Astrocyte of the cerebellum (primary cell): ENCODE measurements at regions not wholly inside any gene's neighbourhood (a gene's known extent, or its start where the extent isn't known, plus 50 kb on each side); places are given as distances from the start of the nearest gene placed in this dataset.
"Not testable (repeated sequence)": the region's sequence is repeated elsewhere in the genome, so short reads cannot be mapped to it uniquely, and the experiment has no call there.

Source experiments
- DNase-seq: peaks from one replicate; pipeline ENCODE4 v3.0.0-alpha.2; 2011; ENCODE audit warnings: low read depth
- H3K4me3 ChIP-seq: 2 replicates; pipeline ENCODE4 v1.5.1; 2011; ENCODE audit warnings: mild to moderate bottlenecking, low read depth, low read length, moderate library complexity
- in situ Hi-C: cut with HindIII; loops from 2 replicates; pipeline ENCODE4 v1.10.0; 2017; ENCODE audit warnings: low sequenced_read_pairs
- TF ChIP-seq, protein P1 (sequence below): IDR thresholded peaks from 2 replicates; pipeline ENCODE4 v1.5.1; 2012; ENCODE audit warnings: low read length, low read depth, moderate library complexity, mild to moderate bottlenecking; ENCODE audit errors: missing control alignments

DNA sequence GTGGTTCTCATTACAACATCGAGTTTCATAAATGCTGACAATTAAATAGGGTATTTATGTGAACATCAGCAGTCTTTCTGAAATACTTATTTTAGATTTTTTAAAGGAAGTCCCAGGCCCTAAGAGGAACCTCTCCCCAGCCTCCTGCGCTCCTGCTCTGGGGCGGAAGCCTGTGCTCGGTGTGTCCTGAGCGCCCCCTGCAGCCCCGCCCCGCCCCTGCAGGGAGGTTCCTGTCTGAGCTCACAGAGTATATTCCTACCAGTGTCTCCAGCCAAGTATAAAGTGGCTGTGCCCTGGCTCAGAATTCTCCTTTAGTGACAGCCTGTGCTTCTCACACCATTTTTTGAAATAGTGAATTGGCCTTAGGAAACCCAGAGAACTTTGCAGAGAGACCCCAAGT lies 567.9 kb downstream of the GOLGA6L6 start:
- H3K4me3 ChIP-seq, result no peak overlapping the region
- TF ChIP-seq, protein P1, sequence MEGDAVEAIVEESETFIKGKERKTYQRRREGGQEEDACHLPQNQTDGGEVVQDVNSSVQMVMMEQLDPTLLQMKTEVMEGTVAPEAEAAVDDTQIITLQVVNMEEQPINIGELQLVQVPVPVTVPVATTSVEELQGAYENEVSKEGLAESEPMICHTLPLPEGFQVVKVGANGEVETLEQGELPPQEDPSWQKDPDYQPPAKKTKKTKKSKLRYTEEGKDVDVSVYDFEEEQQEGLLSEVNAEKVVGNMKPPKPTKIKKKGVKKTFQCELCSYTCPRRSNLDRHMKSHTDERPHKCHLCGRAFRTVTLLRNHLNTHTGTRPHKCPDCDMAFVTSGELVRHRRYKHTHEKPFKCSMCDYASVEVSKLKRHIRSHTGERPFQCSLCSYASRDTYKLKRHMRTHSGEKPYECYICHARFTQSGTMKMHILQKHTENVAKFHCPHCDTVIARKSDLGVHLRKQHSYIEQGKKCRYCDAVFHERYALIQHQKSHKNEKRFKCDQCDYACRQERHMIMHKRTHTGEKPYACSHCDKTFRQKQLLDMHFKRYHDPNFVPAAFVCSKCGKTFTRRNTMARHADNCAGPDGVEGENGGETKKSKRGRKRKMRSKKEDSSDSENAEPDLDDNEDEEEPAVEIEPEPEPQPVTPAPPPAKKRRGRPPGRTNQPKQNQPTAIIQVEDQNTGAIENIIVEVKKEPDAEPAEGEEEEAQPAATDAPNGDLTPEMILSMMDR, result no peak
- no peak for DNase-seq
- in situ Hi-C loops, result no loop called here

DNA sequence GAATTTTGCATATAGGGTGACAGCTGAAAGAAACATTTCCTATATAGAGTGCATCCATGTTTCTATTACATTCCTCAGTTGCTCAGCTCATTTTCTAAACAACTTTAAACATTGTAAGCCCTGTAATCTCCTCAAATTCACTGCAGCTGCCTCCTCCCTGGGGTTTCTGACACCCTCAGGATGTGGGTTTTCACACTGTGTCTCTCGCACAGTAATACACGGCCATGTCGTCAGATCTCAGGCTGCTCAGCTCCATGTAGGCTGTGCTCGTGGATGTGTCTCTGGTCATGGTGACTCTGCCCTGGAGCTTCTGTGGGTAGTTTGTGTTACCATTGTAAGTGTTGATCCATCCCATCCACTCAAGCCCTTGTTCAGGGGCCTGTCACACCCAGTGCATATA lies 569.0 kb downstream of the GOLGA6L6 start:
- DNase-seq, H3K4me3 ChIP-seq, in situ Hi-C loops: not testable (repeated sequence)

DNA sequence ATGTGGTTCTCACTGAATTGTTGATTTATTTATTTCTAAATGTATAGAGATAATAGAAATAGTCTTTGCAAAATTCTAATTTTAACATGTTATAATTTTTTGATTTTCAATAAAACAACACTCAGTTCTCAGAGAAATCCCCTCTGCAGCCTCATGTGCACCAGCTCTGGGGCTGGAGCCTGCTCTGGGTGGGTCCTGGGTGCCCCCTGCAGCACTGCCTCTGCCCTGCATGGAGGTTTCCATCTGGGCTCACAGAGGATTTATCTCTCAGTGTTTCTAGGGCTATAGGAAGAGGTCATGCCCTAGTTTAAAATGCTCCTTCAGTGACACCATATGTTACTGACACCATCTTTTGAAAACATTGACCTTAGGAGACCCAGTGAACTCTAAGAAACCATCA lies 576.0 kb downstream of the GOLGA6L6 start:
- in situ Hi-C loops, DNase-seq, H3K4me3 ChIP-seq: not testable (repeated sequence)

- DNase-seq, in situ Hi-C loops, H3K4me3 ChIP-seq: not testable (repeated sequence)
These were observed 577.1 kb downstream of the GOLGA6L6 start for GRCh38 chr15:19964480-19964879.

DNA sequence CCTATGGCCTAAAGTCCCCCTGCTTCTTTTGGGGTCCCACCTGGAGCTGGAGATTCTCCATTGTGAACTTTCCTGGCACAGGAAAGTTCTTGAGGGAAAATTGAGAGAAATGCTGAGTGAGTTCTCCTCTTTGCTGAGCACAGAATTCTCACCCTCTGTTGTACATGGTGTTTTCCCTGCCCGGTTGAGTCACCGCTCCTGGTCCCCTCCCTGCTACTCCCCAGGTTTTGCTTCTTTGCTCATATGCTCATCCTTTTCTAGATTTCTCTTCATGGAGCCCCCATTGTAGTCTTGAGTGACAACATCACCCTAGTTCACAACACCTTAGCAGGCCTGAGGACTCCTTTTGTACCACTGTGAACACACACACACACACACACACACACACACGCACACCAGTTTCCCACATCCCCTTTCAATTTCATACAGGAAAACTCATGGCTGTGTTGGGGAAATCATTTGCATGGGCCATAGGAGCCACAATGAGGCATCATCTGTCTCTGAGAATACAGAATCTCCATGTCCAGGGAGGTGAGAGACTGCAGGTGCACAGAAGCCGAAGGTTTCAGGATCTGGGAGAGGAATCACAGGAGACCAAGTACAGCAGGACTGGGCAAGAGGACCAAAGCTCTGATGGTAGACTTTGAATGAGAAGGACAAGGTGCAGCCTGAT lies 585.3 kb downstream of the GOLGA6L6 start:
- in situ Hi-C loops, result no loop called here
- H3K4me3 ChIP-seq, result no peak overlapping the region
- no peak for DNase-seq
- TF ChIP-seq, protein P1, result no peak

- in situ Hi-C loops, result no loop called here
- no peak overlapping the region for H3K4me3 ChIP-seq
- TF ChIP-seq, protein P1, result no peak
- DNase-seq, result no peak
These were observed 597.2 kb downstream of the GOLGA6L6 start for GRCh38 chr15:19944261-19944888.

DNA sequence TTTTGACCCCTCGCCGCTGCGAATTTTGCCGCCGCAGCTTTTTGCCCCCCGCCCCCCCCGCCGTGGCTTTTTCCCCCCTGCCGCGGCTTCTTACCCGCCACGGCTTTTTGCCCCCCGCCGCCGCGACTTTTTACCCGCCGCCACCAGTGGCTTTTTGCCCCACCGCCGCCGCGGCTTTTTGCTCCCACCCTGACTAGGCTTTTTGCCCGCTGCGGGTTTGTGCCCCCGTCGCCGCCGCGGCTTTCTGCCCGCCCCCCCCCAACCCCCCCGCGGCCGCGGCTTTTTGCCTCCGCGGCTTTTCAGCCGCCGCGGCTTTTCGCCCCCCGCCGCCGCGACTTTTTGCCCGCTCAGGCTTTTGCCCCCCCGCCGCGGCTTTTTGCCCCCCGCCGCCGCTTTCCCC lies 598.1 kb downstream of the GOLGA6L6 start:
- no peak for DNase-seq
- H3K4me3 ChIP-seq, result no peak overlapping the region
- TF ChIP-seq, protein P1, result no peak
- in situ Hi-C loops, result no loop called here

- H3K4me3 ChIP-seq, DNase-seq, in situ Hi-C loops: not testable (repeated sequence)
These were observed 638.3 kb downstream of the GOLGA6L6 start for GRCh38 chr15:19903281-19903680.

DNA sequence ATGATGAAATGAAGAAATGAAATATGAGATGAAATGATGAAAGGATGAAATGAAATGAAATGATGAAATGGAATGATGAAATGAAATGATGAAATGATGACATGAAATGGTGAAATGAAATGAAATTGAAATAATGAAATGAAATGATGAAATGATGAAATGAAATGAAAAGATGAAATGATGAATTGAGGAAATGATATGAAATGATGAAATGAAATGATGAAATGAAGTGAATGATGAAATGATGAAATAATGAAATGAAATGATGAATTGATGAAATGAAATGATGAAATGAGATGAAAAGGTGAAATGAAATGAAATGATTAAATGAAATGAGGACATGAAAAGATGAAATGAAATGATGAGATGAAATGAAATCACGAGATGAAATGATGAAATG lies 639.2 kb downstream of the GOLGA6L6 start:
- H3K4me3 ChIP-seq, DNase-seq, in situ Hi-C loops: not testable (repeated sequence)

- in situ Hi-C loops, DNase-seq, H3K4me3 ChIP-seq: not testable (repeated sequence)
These were observed 640.2 kb downstream of the GOLGA6L6 start for GRCh38 chr15:19901414-19901813.
